ENCODE measurements at regions not wholly inside any gene's neighbourhood (a gene's known extent, or its start where the extent isn't known, plus 50 kb on each side); places are given as distances from the start of the nearest gene placed in this dataset.

DNA sequence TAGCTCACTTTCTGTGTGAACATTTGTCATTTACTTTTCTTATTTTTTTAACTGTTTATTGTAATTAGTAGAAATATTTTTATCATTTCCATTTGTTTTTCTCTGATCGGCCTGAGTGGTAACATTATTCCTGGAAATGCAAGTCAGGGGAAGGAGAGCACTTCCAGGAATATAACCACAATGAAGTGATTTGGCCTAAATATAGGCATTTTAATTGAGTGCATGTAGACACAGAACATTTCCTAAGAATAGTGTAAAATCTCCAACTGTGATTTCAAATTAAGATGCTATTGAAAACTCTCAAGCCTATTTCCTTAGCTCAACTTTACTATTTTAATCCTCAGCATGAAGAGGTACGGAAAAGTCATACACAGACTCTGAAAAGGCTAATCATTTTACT is 86.5 kb upstream of the SKAP2 start (continued):
- TF ChIP-seq IFI16 (CRISPR knock-in tag; IDR thresholded peaks at IDR 0.05) (no peak), TCFL5 (CRISPR knock-in tag; conservative IDR thresholded peaks at IDR 0.05) (no peak), CBX3 (IDR thresholded peaks at IDR 0.05; ENCODE audit: borderline replicate concordance in 1 of 2, low read length in 2 of 2) (no peak), ZNF695 (CRISPR knock-in tag; IDR thresholded peaks at IDR 0.05) (no peak), MITF (IDR thresholded peaks at IDR 0.05) (no peak)

DNA sequence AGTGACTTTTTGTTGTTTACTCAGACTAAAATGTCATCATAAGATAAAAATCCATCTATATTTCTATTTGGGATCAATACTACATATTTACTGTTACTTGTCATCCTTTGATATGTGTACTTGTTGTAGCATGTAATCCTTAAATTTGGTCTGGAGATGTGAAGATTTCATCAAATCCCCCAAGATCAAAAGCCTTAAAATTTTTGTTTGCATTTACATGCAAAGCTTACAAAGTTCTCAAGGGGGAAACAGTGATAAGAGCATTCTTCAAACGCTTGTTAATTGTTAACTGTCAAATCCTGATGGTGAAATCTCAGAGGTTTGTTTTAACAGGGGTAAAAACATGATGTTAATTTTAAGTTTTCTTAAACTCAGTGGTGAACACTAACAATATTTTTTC is 84.9 kb upstream of the SKAP2 start:
- Histone ChIP-seq H3K9me3 (replicated peaks; ENCODE audit: control insufficient read depth, insufficient read depth, low read depth, low read length) (no peaks in the 10 kb centered on the region), H2AFZ (ENCODE audit: low read depth, low read length) (no peak overlapping the region), H3K4me3 (no peak overlapping the region), H3K27me3 (ENCODE audit: control insufficient read depth in 2 of 2, insufficient read depth in 2 of 2, low read length in 2 of 2) (peaks cover 0 to 3% of the 10 kb centered on the region in 2 experiments; a peak in 1 of 5 replicates), H3K9me1 (ENCODE audit: control insufficient read depth, insufficient read depth, low read length) (no peaks in the 10 kb centered on the region), H3K4me1 (replicated peaks in 1 of 2; ENCODE audit: control insufficient read depth in 2 of 2, insufficient read depth in 2 of 2, low read length in 2 of 2) (no peaks in the 10 kb centered on the region), H3K36me3 (ENCODE audit: control insufficient read depth, insufficient read depth, low read length) (no peaks in the 10 kb centered on the region), H4K20me1 (replicated peaks; ENCODE audit: control insufficient read depth, insufficient read depth, low read length) (no peaks in the 10 kb centered on the region), H3K4me2 (ENCODE audit: insufficient read depth, low read length) (no peak overlapping the region), H3K79me2 (ENCODE audit: control insufficient read depth, insufficient read depth, low read length) (no peaks in the 10 kb centered on the region), H3K9ac (ENCODE audit: insufficient read depth in 1 of 2, low read depth in 2 of 2, low read length in 2 of 2) (no peak overlapping the region), H3K27ac (ENCODE audit: extremely low read depth, low read depth, low read length) (no peak overlapping the region)
- intact Hi-C loops (cut with micrococcal nuclease), result no loop called here
- in situ Hi-C loops (cut with MboI), result no loop called here
- 0% methylated on average over 1 of the region's 1 CpG for WGBS (ENCODE audit: insufficient coverage, low coverage, missing lambda C conversion rate)
- ChIA-PET CTCF (ENCODE audit: low intra/inter-chr PET ratio) (no interaction called here), POLR2A (no interaction called here)
- DNase-seq (ENCODE audit: extremely low read depth in 1 of 4, low spot score in 3 of 4) (no peak), ATAC-seq (no peak), FAIRE-seq (no peak)
- no peak for TF ChIP-seq CAMTA2 (CRISPR knock-in tag; conservative IDR thresholded peaks at IDR 0.05)
- no peak for TF ChIP-seq BRF1 (IDR thresholded peaks at IDR 0.05; ENCODE audit: borderline replicate concordance, extremely low read depth, insufficient read length)
- no peak for TF ChIP-seq ZNF644 (tag; IDR thresholded peaks at IDR 0.05; ENCODE audit: low read depth)
- no peak for TF ChIP-seq NFE2 (IDR thresholded peaks at IDR 0.05; ENCODE audit: low read depth)
- TF ChIP-seq XRCC5 (IDR thresholded peaks at IDR 0.05; ENCODE audit: low read depth, low read length), result no peak
- no peak for TF ChIP-seq PPARD (CRISPR knock-in tag; IDR thresholded peaks at IDR 0.05)
- no peak for TF ChIP-seq TAF15 (IDR thresholded peaks at IDR 0.05; ENCODE audit: low read depth, low read length)
- TF ChIP-seq SIN3A (IDR thresholded peaks at IDR 0.05; ENCODE audit: borderline replicate concordance in 2 of 2, control insufficient read depth in 1 of 2, low read depth in 2 of 2, low read length in 2 of 2), result no peak
- no peak for TF ChIP-seq SIX5 (IDR thresholded peaks at IDR 0.05; ENCODE audit: borderline replicate concordance in 1 of 2, insufficient read depth in 1 of 2, low read depth in 1 of 2, low read length in 2 of 2)
- TF ChIP-seq SAP30 (IDR thresholded peaks at IDR 0.05; ENCODE audit: borderline replicate concordance, insufficient read depth, low read depth, low read length, poor library complexity, severe bottlenecking), result no peak
- TF ChIP-seq HLTF (IDR thresholded peaks at IDR 0.05), result no peak
- no TSS peak for BruUV-seq (replicated peaks)

Data from K562 (cell line).